ENCODE measurements at regions not wholly inside any gene's neighbourhood (a gene's known extent, or its start where the extent isn't known, plus 50 kb on each side); places are given as distances from the start of the nearest gene placed in this dataset.

DNA sequence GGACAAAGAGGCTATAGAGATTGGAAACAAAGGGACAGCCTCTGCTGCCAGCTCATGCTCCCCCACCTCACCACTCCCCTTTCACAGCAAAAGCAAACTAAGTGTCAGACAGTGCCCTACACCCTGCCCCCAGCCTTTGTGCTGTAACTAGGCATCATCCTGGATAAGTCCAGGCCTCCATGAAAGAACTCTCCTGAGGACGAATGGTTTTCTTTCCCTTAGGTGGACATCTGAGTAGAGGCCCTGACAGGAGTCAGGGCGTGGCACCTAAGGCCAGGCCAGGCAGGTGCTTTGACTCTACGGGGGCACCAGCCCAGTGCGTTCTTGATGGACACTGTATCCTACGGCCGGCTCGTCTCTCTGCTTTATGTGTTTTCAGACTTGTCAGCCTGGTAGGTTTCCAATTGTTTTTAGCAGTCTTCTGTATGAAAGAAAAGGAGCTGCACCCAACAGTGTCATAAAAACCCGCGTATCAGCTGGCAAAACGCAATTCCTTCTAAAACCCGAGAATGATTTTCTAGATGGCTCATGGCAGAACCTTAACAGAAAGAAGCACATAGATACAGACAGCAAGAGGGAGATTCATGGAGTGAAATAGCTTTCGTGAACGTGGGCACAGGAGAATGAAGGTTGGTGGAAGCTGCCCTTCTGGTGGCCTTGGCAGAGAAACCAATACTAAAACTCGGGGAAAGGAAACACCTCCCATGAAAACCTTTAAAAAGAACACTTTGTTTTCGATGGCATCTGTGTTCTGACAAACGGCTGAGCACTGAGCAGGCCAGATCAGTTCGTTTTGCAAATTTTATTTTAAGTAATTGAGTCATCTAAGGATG lies 51.7 kb upstream of the AJAP1 start:
- no peaks in the 10 kb centered on the region for H3K9me3 ChIP-seq (ENCODE audit: control insufficient read depth, insufficient read depth, low read length)
- H3K4me1 ChIP-seq (ENCODE audit: control insufficient read depth, low read length) = no peaks in the 10 kb centered on the region
- no peak for TF ChIP-seq EZH2phosphoT487 (IDR thresholded peaks at IDR 0.05; ENCODE audit: borderline replicate concordance, low read length)
- TF ChIP-seq, protein P1, sequence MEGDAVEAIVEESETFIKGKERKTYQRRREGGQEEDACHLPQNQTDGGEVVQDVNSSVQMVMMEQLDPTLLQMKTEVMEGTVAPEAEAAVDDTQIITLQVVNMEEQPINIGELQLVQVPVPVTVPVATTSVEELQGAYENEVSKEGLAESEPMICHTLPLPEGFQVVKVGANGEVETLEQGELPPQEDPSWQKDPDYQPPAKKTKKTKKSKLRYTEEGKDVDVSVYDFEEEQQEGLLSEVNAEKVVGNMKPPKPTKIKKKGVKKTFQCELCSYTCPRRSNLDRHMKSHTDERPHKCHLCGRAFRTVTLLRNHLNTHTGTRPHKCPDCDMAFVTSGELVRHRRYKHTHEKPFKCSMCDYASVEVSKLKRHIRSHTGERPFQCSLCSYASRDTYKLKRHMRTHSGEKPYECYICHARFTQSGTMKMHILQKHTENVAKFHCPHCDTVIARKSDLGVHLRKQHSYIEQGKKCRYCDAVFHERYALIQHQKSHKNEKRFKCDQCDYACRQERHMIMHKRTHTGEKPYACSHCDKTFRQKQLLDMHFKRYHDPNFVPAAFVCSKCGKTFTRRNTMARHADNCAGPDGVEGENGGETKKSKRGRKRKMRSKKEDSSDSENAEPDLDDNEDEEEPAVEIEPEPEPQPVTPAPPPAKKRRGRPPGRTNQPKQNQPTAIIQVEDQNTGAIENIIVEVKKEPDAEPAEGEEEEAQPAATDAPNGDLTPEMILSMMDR (IDR thresholded peaks at IDR 0.05; ENCODE audit: low read depth, low read length, poor library complexity, severe bottlenecking) = no peak
- H3K4me3 ChIP-seq (ENCODE audit: low read length) = no peak overlapping the region
- H3K36me3 ChIP-seq (ENCODE audit: control insufficient read depth, low read length) = no peaks in the 10 kb centered on the region
- no peaks in the 10 kb centered on the region for H4K20me1 ChIP-seq (ENCODE audit: control insufficient read depth, insufficient read depth, low read depth, low read length)
- no peaks in the 10 kb centered on the region for H3K9me2 ChIP-seq (replicated peaks; ENCODE audit: control insufficient read depth, low read length)
- H3F3A ChIP-seq (ENCODE audit: control insufficient read depth, insufficient read depth) = no peaks in the 10 kb centered on the region
- no peaks in the 10 kb centered on the region for H3K79me2 ChIP-seq (ENCODE audit: control insufficient read depth, low read length)
- H3K4me2 ChIP-seq (ENCODE audit: low read length) = no peak overlapping the region
- H3K27me3 ChIP-seq (ENCODE audit: control insufficient read depth, low read length) = peaks cover 28% of the 10 kb centered on the region
- H3K27ac ChIP-seq (ENCODE audit: low read depth, low read length) = no peak overlapping the region

DNA sequence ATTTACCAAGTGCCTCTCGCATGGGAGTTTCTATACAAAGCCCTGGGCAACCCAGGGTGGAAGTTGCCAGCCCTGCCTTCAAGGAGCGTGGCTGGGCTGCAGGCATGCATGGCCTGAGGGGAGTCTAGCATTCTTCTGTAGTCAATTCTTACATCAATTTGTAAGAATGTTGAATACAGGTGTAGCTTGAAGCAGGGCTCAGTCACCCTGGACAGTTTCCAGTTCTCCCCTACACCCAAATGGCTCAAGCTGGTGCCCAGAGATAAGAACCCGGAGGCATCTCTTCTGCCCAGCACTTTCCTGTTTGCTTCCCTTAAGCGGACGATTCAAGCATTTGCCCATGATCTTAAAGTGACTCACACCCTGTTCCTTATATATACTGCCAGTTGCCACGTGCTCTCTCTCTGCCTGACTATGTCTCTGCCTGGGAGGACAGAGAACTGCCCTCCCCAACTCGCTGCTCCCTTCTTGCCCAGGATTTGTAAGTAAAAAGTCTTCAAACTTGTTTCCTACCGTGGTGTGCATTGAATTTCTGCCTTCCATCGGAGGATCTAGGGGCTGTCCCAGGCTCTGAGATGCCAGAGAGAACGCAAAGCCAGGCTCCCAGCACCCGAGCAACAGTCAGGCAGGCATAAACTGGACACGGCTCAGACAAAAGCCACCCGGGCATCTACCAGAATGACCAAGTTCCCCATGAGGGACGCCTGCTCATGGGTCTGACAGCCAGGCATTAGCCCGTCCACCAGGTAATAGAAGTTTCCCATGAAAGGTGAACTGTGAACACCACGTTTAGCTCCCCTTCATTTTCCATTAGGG lies 50.9 kb upstream of the AJAP1 start:
- H3K9me3 ChIP-seq (ENCODE audit: control insufficient read depth, insufficient read depth, low read length) = no peaks in the 10 kb centered on the region
- no peak for TF ChIP-seq EZH2phosphoT487 (IDR thresholded peaks at IDR 0.05; ENCODE audit: borderline replicate concordance, low read length)
- TF ChIP-seq, protein P1 (IDR thresholded peaks at IDR 0.05; ENCODE audit: low read depth, low read length, poor library complexity, severe bottlenecking) = no peak
- no peaks in the 10 kb centered on the region for H4K20me1 ChIP-seq (ENCODE audit: control insufficient read depth, insufficient read depth, low read depth, low read length)
- H3K27me3 ChIP-seq (ENCODE audit: control insufficient read depth, low read length) = peaks cover 28% of the 10 kb centered on the region
- no peaks in the 10 kb centered on the region for H3K4me1 ChIP-seq (ENCODE audit: control insufficient read depth, low read length)
- H3K9me2 ChIP-seq (replicated peaks; ENCODE audit: control insufficient read depth, low read length) = no peaks in the 10 kb centered on the region
- no peaks in the 10 kb centered on the region for H3K79me2 ChIP-seq (ENCODE audit: control insufficient read depth, low read length)
- H3K27ac ChIP-seq (ENCODE audit: low read depth, low read length) = no peak overlapping the region
- no peaks in the 10 kb centered on the region for H3F3A ChIP-seq (ENCODE audit: control insufficient read depth, insufficient read depth)
- no peak overlapping the region for H3K4me2 ChIP-seq (ENCODE audit: low read length)
- H3K4me3 ChIP-seq (ENCODE audit: low read length) = no peak overlapping the region
- no peaks in the 10 kb centered on the region for H3K36me3 ChIP-seq (ENCODE audit: control insufficient read depth, low read length)

All from DOHH2 (cell line).